SK-N-SH (cell line): ENCODE measurements at regions not wholly inside any gene's neighbourhood (a gene's known extent, or its start where the extent isn't known, plus 50 kb on each side); places are given as distances from the start of the nearest gene placed in this dataset.
"Not testable (repeated sequence)": the region's sequence is repeated elsewhere in the genome, so short reads cannot be mapped to it uniquely, and the experiment has no call there.

Experiments
- CTCF ChIA-PET: fragments of 300-600, 350-600 bp; formaldehyde crosslinking; extraction: SDS; loops from one replicate; lab custom pipeline; 2021; lab: Yijun Ruan, JAX
- POLR2A ChIA-PET: fragments of 350-600 bp; sonication (Branson Sonifier 250); formaldehyde crosslinking; extraction: SDS; loops from one replicate; lab custom pipeline; 2020; ENCODE audit warnings: antibody characterized with exemption, inconsistent platforms; lab: Yijun Ruan, JAX
- DNase-seq: peaks from one replicate; pipeline ENCODE4 v3.0.0; 2012
- H2AFZ ChIP-seq: fragments of 200-600 bp; sonication (generic); 2 replicates; pipeline ENCODE4 v1.8.1; 2016; ENCODE audit warnings: antibody characterized with exemption, mild to moderate bottlenecking, low read depth
- H3F3A ChIP-seq: fragments of 200-600 bp; sonication (generic); replicated peaks from 2 replicates; pipeline ENCODE3; 2016; ENCODE audit warnings: antibody characterized with exemption, mild to moderate bottlenecking; ENCODE audit not compliant: insufficient read depth
- H3K27ac ChIP-seq, 2 experiments: fragments of 200-500 bp in 1 of 2; fragments of 200-600 bp in 1 of 2; sonication (Bioruptor generic) in 1 of 2; sonication (generic), shearing (Covaris generic) in 1 of 2; 2 replicates each; pipeline versions ENCODE4 v1.5.1 to v1.6.1; 2014 to 2016; ENCODE audit warnings: low read depth in 2 of 2, inconsistent platforms in 1 of 2, low read length in 1 of 2, mild to moderate bottlenecking in 1 of 2, mixed read lengths in 1 of 2
- H3K27me3 ChIP-seq: fragments of 200-600 bp; sonication (generic), shearing (Covaris generic); 2 replicates; pipeline ENCODE4 v1.6.1; 2016; ENCODE audit warnings: mixed run types; ENCODE audit not compliant: insufficient read depth
- H3K36me3 ChIP-seq, 2 experiments: fragments of 200-500 bp in 1 of 2; fragments of 200-600 bp in 1 of 2; sonication (Bioruptor generic) in 1 of 2; sonication (generic) in 1 of 2; replicated peaks in 1 of 2; 2 replicates each; pipeline versions ENCODE3 to v1.5.1; 2014 to 2016; ENCODE audit warnings: low read length in 1 of 2, mild to moderate bottlenecking in 1 of 2; ENCODE audit not compliant: insufficient read depth in 2 of 2, control insufficient read depth in 1 of 2
- H3K4me1 ChIP-seq, 2 experiments: fragments of 200-500 bp in 1 of 2; fragments of 200-600 bp in 1 of 2; sonication (Bioruptor generic) in 1 of 2; sonication (generic), shearing (Covaris generic) in 1 of 2; 2 replicates each; pipeline versions ENCODE4 v1.5.1 to v1.6.1; 2014 to 2016; ENCODE audit warnings: low read depth in 1 of 2, low read length in 1 of 2, mixed run types in 1 of 2; ENCODE audit not compliant: insufficient read depth in 2 of 2, control insufficient read depth in 1 of 2
- H3K4me2 ChIP-seq: fragments of 200-600 bp; sonication (generic), shearing (Covaris generic); 2 replicates; pipeline ENCODE4 v1.6.1; 2017; ENCODE audit warnings: mixed run types
- H3K4me3 ChIP-seq, 2 experiments: fragments of 200-500 bp in 1 of 2; fragments of 200-600 bp in 1 of 2; sonication (Bioruptor generic) in 1 of 2; sonication (generic), shearing (Covaris generic) in 1 of 2; 2 replicates each; pipeline versions ENCODE4 v1.5.1 to v1.8.1; 2014 to 2016; ENCODE audit warnings: low read depth in 2 of 2, inconsistent platforms in 1 of 2, low read length in 1 of 2, mild to moderate bottlenecking in 1 of 2, mixed read lengths in 1 of 2, moderate library complexity in 1 of 2
- H3K79me2 ChIP-seq: fragments of 200-600 bp; sonication (generic); 2 replicates; pipeline ENCODE4 v1.8.1; 2017; ENCODE audit warnings: mild to moderate bottlenecking; ENCODE audit not compliant: insufficient read depth
- H3K9ac ChIP-seq: fragments of 200-600 bp; sonication (generic); 2 replicates; pipeline ENCODE4 v1.6.1; 2017; ENCODE audit warnings: mixed run types
- H3K9me2 ChIP-seq: fragments of 200-600 bp; sonication (generic); 2 replicates; pipeline ENCODE4 v1.6.1; 2017; ENCODE audit warnings: mixed run types
- H3K9me3 ChIP-seq: fragments of 200-600 bp; sonication (generic); 2 replicates; pipeline ENCODE4 v1.6.1; 2017; ENCODE audit warnings: mixed run types, mild to moderate bottlenecking, moderate library complexity
- H4K20me1 ChIP-seq: fragments of 200-600 bp; sonication (generic); 2 replicates; pipeline ENCODE4 v1.6.1; 2017; ENCODE audit warnings: mild to moderate bottlenecking, mixed run types; ENCODE audit not compliant: insufficient read depth
- CTCF ChIP-seq: fragments of 200-600 bp; sonication (generic); IDR thresholded peaks from 2 replicates; pipeline ENCODE4 v1.6.1; 2017; ENCODE audit warnings: antibody characterized with exemption, mild to moderate bottlenecking, moderate library complexity
- FOXJ3 ChIP-seq: sonication (generic); formaldehyde crosslinking; IDR thresholded peaks from 2 replicates; pipeline ENCODE4 v1.5.1; 2020; ENCODE audit warnings: mild to moderate bottlenecking, missing genetic modification reagents
- FOXM1 ChIP-seq: IDR thresholded peaks from 2 replicates; pipeline ENCODE4 v1.4.0; 2012; ENCODE audit warnings: low read depth, mild to moderate bottlenecking
- GABPA ChIP-seq: IDR thresholded peaks from 2 replicates; pipeline ENCODE4 v1.4.0; 2012; ENCODE audit warnings: low read depth, mild to moderate bottlenecking
- GATA2 ChIP-seq: sonication (generic); formaldehyde crosslinking; IDR thresholded peaks from 2 replicates; pipeline ENCODE4 v1.5.0; 2020; ENCODE audit warnings: mild to moderate bottlenecking, missing genetic modification reagents
- IRF3 ChIP-seq: fragments of 150-350 bp; IDR thresholded peaks from 2 replicates; pipeline ENCODE4 v1.6.1; 2016; ENCODE audit warnings: mild to moderate bottlenecking, low read depth, low read length
- MEF2A ChIP-seq: IDR thresholded peaks from 2 replicates; pipeline ENCODE4 v1.4.0; 2012; ENCODE audit warnings: low read depth, borderline replicate concordance
- NFIC ChIP-seq: IDR thresholded peaks from 2 replicates; pipeline ENCODE4 v1.4.0; 2012; ENCODE audit warnings: borderline replicate concordance
- NRF1 ChIP-seq: IDR thresholded peaks from 2 replicates; pipeline ENCODE4 v1.6.1; 2012; ENCODE audit warnings: low read depth, mild to moderate bottlenecking, low read length
- POLR2AphosphoS5 ChIP-seq: IDR thresholded peaks from 2 replicates; pipeline ENCODE4 v1.6.1; 2012; ENCODE audit warnings: low read depth, low read length
- RAD21 ChIP-seq: IDR thresholded peaks from 2 replicates; pipeline ENCODE4 v1.6.1; 2012; ENCODE audit warnings: mild to moderate bottlenecking, low read length
- RFX5 ChIP-seq: IDR thresholded peaks from 2 replicates; pipeline ENCODE4 v1.6.1; 2012; ENCODE audit warnings: mild to moderate bottlenecking, improper control_type of control experiment, low read length
- RXRA ChIP-seq: IDR thresholded peaks from 2 replicates; pipeline ENCODE4 v1.4.0; 2012; ENCODE audit warnings: low read depth, mild to moderate bottlenecking, borderline replicate concordance
- SIN3A ChIP-seq: IDR thresholded peaks from 2 replicates; pipeline ENCODE4 v1.6.1; 2012; ENCODE audit warnings: low read depth, mild to moderate bottlenecking, low read length, moderate library complexity, borderline replicate concordance
- SMC3 ChIP-seq: IDR thresholded peaks from 2 replicates; pipeline ENCODE4 v1.6.1; 2012; ENCODE audit warnings: low read depth, low read length, improper control_type of control experiment
- TAF1 ChIP-seq: IDR thresholded peaks from 2 replicates; pipeline ENCODE4 v1.6.1; 2012; ENCODE audit warnings: low read depth, mild to moderate bottlenecking, low read length, moderate library complexity, borderline replicate concordance
- TCF12 ChIP-seq: IDR thresholded peaks from 2 replicates; pipeline ENCODE4 v1.4.0; 2012
- USF2 ChIP-seq: fragments of 150-350 bp; IDR thresholded peaks from 2 replicates; pipeline ENCODE4 v1.6.1; 2017; ENCODE audit warnings: antibody characterized with exemption, low read length, low read depth, borderline replicate concordance
- WGBS: methylation state at CpG from one replicate; pipeline ENCODE4 v1.1.6; 2017; ENCODE audit warnings: low lambda C conversion rate; 5-methylcytosine and 5-hydroxymethylcytosine counted together

GRCh38 chr15:75123395-75123794 is 78.3 kb upstream of the C15orf39 start:
- Histone ChIP-seq H3K4me1 (no peaks in the 10 kb centered on the region), H3K36me3 (no peaks in the 10 kb centered on the region), H2AFZ (no peak overlapping the region), H3F3A (no peaks in the 10 kb centered on the region), H3K9me3 (no peaks in the 10 kb centered on the region), H3K9ac (no peak overlapping the region), H3K27me3 (no peaks in the 10 kb centered on the region), H3K27ac (no peak overlapping the region; a peak in 1 of 4 replicates), H4K20me1 (no peaks in the 10 kb centered on the region), H3K4me3 (no peak overlapping the region), H3K9me2 (no peaks in the 10 kb centered on the region), H3K79me2 (no peaks in the 10 kb centered on the region), H3K4me2 (no peak overlapping the region)
- TF ChIP-seq RXRA (no peak), RAD21 (no peak), FOXJ3 (no peak), GABPA (no peak), NRF1 (no peak), USF2 (no peak), FOXM1 (no peak), POLR2AphosphoS5 (no peak), GATA2 (CRISPR knock-in tag) (no peak), RFX5 (no peak), NFIC (no peak), TCF12 (no peak), MEF2A (no peak), SMC3 (no peak), SIN3A (no peak), IRF3 (no peak), CTCF (no peak), TAF1 (no peak)
- 68% methylated on average over 5 of the region's 5 CpGs for WGBS
- CTCF ChIA-PET: no interaction called here
- no peak for DNase-seq
- POLR2A ChIA-PET: no interaction called here

- H3K79me2 ChIP-seq, H3K36me3 ChIP-seq, H3K27ac ChIP-seq, H3K9me2 ChIP-seq, POLR2A ChIA-PET, CTCF ChIA-PET, H3F3A ChIP-seq, DNase-seq, H3K9ac ChIP-seq, H2AFZ ChIP-seq, H3K4me1 ChIP-seq, H3K4me2 ChIP-seq, H3K9me3 ChIP-seq, H3K4me3 ChIP-seq, H4K20me1 ChIP-seq, H3K27me3 ChIP-seq: not testable (repeated sequence)
- 94% methylated on average over 2 of the region's 3 CpGs for WGBS
Measured at GRCh38 chr15:75124278-75124677, 77.4 kb upstream of the C15orf39 start.
